Parathyroid adenoma (tissue), 2 donors: ENCODE measurements at regions not wholly inside any gene's neighbourhood (a gene's known extent, or its start where the extent isn't known, plus 50 kb on each side); places are given as distances from the start of the nearest gene placed in this dataset.

Experiments used
- H2AFZ ChIP-seq: fragments of 300-600 bp; sonication (generic); one replicate; pipeline ENCODE4 v1.7.0; 2017; ENCODE audit warnings: antibody characterized with exemption, mild to moderate bottlenecking
- H3K27ac ChIP-seq: fragments of 300-600 bp; sonication (generic); one replicate; pipeline ENCODE4 v1.7.0; 2017
- H3K27me3 ChIP-seq: fragments of 300-600 bp; sonication (generic); one replicate; pipeline ENCODE4 v1.7.0; 2017; ENCODE audit warnings: low read length; ENCODE audit not compliant: control insufficient read depth, insufficient read depth
- H3K36me3 ChIP-seq: fragments of 300-600 bp; sonication (generic); one replicate; pipeline ENCODE4 v1.7.0; 2017; ENCODE audit warnings: low read length; ENCODE audit not compliant: control insufficient read depth, insufficient read depth
- H3K4me1 ChIP-seq: fragments of 300-600 bp; sonication (generic); one replicate; pipeline ENCODE4 v1.7.0; 2017; ENCODE audit warnings: control low read depth
- H3K4me2 ChIP-seq: fragments of 300-600 bp; sonication (generic); one replicate; pipeline ENCODE4 v1.7.0; 2017; ENCODE audit warnings: low read length
- H3K4me3 ChIP-seq: fragments of 300-600 bp; sonication (generic); one replicate; pipeline ENCODE4 v1.7.0; 2017; ENCODE audit warnings: low read depth, low read length
- H3K79me2 ChIP-seq: fragments of 300-600 bp; sonication (generic); one replicate; pipeline ENCODE4 v1.7.0; 2017; ENCODE audit warnings: control low read depth
- H3K9ac ChIP-seq: fragments of 300-600 bp; sonication (generic); one replicate; pipeline ENCODE4 v1.7.0; 2017; ENCODE audit warnings: mild to moderate bottlenecking
- H3K9me3 ChIP-seq: fragments of 300-600 bp; sonication (generic); one replicate; pipeline ENCODE4 v1.7.0; 2017; ENCODE audit warnings: low read length; ENCODE audit not compliant: control insufficient read depth
- TF ChIP-seq, protein P1 (sequence below): fragments of 300-600 bp; sonication (generic); IDR thresholded peaks from one replicate; pipeline ENCODE4 v1.7.0; 2017; ENCODE audit warnings: antibody characterized with exemption, mild to moderate bottlenecking
- donor health status: primary hyperparathyroidism.

DNA sequence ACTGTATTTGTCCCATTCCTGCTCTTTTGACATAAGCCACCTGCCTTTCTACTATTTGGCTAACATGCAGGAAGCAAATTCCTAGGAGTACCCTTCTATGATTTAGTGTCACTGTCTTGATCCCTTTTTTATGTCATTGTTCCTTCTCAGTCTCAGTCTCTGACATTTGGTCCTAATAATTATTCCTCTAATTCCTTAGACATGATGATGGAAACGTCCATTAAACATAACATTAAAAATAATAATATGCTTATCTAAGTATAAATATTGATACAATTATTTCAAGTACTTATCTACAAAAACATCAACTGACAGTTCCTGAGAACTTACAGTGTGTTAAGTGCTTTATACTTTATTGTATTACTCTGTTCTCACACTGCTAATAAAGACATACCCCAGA, 857.0 kb upstream of the LCORL start:
- TF ChIP-seq, protein P1, sequence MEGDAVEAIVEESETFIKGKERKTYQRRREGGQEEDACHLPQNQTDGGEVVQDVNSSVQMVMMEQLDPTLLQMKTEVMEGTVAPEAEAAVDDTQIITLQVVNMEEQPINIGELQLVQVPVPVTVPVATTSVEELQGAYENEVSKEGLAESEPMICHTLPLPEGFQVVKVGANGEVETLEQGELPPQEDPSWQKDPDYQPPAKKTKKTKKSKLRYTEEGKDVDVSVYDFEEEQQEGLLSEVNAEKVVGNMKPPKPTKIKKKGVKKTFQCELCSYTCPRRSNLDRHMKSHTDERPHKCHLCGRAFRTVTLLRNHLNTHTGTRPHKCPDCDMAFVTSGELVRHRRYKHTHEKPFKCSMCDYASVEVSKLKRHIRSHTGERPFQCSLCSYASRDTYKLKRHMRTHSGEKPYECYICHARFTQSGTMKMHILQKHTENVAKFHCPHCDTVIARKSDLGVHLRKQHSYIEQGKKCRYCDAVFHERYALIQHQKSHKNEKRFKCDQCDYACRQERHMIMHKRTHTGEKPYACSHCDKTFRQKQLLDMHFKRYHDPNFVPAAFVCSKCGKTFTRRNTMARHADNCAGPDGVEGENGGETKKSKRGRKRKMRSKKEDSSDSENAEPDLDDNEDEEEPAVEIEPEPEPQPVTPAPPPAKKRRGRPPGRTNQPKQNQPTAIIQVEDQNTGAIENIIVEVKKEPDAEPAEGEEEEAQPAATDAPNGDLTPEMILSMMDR = no peak
- Histone ChIP-seq H3K4me1 (no peaks in the 10 kb centered on the region), H3K79me2 (no peaks in the 10 kb centered on the region), H3K27ac (no peak overlapping the region), H2AFZ (no peak overlapping the region), H3K4me2 (no peak overlapping the region), H3K9me3 (no peaks in the 10 kb centered on the region), H3K4me3 (no peak overlapping the region), H3K27me3 (no peaks in the 10 kb centered on the region), H3K9ac (no peak overlapping the region), H3K36me3 (no peaks in the 10 kb centered on the region)

DNA sequence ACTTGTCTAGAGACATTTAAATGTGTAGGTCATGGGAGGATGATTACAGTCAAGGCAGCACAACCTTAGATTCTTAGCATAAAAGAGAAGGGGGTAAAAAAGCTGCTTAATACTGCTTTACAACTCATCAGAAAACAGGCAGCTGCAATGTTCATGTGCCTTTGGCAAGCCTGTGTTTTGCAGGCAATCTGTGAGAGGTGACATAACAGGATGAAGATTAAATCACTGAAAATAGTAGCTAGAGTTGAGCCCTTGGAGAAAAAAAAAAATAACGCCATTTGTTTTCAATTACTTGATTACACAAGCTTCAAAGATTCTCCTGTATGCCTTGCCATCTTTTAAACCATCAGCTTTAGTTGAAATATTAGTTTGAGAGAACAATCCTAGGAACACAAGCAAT, 847.6 kb upstream of the LCORL start:
- H3K4me1 ChIP-seq = no peaks in the 10 kb centered on the region
- no peak overlapping the region for H3K27ac ChIP-seq
- no peaks in the 10 kb centered on the region for H3K9me3 ChIP-seq
- no peak overlapping the region for H3K9ac ChIP-seq
- no peaks in the 10 kb centered on the region for H3K36me3 ChIP-seq
- TF ChIP-seq, protein P1 = no peak
- H2AFZ ChIP-seq = no peak overlapping the region
- no peak overlapping the region for H3K4me3 ChIP-seq
- H3K27me3 ChIP-seq = no peaks in the 10 kb centered on the region
- H3K79me2 ChIP-seq = no peaks in the 10 kb centered on the region
- H3K4me2 ChIP-seq = no peak overlapping the region

DNA sequence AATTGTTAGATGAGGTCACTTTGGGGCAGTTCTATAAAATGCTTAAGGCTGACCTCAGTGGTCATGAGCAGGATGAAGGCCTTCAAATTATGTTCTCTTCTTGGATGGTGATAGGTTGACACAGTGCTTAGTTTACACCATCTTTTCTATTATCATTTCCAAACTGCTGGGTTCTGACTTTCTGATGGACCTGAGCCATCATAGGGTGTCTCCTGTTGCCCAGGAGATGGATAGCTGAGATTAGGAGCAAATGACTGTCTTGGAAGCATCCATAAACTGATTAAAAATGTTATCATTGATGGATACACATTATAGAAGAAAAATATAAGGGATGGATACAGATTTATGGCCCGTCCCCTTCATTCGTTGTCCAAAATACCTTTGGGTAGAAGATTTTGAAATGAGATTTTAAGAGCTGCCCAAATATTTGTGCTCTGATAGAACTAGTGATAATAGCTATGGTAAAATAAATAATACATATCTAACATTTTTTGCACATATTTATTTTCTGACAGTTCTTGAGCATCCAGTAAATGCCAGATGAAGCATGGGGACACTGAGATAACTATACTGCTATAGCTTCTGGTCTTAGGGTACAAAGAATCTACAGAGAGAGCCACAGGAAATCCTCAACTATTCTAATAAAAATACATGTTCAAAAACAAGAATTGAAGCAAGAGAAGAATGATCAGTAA, 839.4 kb upstream of the LCORL start:
- no peaks in the 10 kb centered on the region for H3K36me3 ChIP-seq
- TF ChIP-seq, protein P1 = no peak

DNA sequence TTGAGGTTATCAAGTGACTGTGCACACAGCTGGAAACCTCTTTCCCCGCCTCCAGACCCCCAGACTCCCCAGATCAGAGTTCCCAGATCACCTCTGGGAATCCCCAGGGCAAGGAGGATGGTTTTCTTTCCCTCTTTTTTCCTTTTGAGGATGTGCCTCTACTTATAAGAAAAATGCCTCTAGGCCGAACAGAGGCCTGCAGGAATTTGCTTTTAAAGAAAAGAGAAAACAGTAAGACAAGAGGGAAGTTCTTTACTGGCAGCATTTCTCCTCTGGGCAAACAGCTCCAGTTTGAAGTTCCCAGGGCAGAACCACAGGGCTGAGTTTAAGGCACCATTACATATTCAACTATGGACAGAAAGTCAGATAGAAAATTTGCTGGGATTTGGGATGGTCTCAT, 837.9 kb upstream of the LCORL start:
- Histone ChIP-seq H3K4me1 (no peaks in the 10 kb centered on the region), H3K9ac (no peak overlapping the region)

More for the DNA sequence above, 839.4 kb upstream of the LCORL start:
- Histone ChIP-seq H3K27ac (no peak overlapping the region), H3K27me3 (no peaks in the 10 kb centered on the region), H3K9me3 (no peaks in the 10 kb centered on the region), H3K4me2 (no peak overlapping the region), H3K9ac (no peak overlapping the region), H3K79me2 (no peaks in the 10 kb centered on the region), H2AFZ (no peak overlapping the region), H3K4me3 (no peak overlapping the region), H3K4me1 (no peaks in the 10 kb centered on the region)

More for the DNA sequence above, 837.9 kb upstream of the LCORL start:
- H2AFZ ChIP-seq = peak overlapping the region; percentile 28
- no peaks in the 10 kb centered on the region for H3K9me3 ChIP-seq
- H3K36me3 ChIP-seq = no peaks in the 10 kb centered on the region
- no peaks in the 10 kb centered on the region for H3K79me2 ChIP-seq
- TF ChIP-seq, protein P1 = no peak
- H3K4me3 ChIP-seq = no peak overlapping the region
- H3K27me3 ChIP-seq = no peaks in the 10 kb centered on the region
- H3K4me2 ChIP-seq = no peak overlapping the region
- H3K27ac ChIP-seq = no peak overlapping the region
